OCI-LY7 (cell line): ENCODE measurements at regions not wholly inside any gene's neighbourhood (a gene's known extent, or its start where the extent isn't known, plus 50 kb on each side); places are given as distances from the start of the nearest gene placed in this dataset.

Source experiments
- EZH2phosphoT487 ChIP-seq: fragments of 200-600 bp; sonication (generic); IDR thresholded peaks from 2 replicates; pipeline ENCODE4 v1.6.1; 2018; ENCODE audit warnings: low read depth, borderline replicate concordance, mild to moderate bottlenecking, mixed run types, antibody characterized with exemption, low read length, moderate library complexity, mixed read lengths
- TF ChIP-seq, protein P1 (sequence below): fragments of 200-600 bp; sonication (generic); conservative IDR thresholded peaks from 2 replicates; pipeline ENCODE4 v1.5.1; 2014; ENCODE audit warnings: mild to moderate bottlenecking, antibody characterized with exemption, low read length, moderate library complexity, mixed read lengths

DNA sequence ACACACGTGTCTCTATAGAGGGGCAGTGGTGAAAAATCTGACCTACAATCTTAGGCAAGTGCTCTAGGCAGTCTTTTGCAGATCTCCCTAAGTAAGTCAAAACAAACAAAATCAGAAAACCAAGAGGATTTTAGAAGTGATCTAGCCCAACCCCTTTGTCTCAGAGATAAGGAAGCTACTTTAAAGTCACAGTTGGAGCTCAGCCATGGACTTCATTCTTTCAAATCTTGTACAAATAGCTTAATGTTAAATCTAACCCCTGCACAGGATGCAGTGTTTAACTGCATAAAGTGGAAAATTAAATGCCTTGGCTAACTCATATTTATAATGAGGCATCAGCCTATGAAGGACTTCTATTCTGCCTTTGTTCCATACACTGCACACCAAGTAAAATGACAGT lies 135.1 kb upstream of the RFX3 start:
- TF ChIP-seq, protein P1, sequence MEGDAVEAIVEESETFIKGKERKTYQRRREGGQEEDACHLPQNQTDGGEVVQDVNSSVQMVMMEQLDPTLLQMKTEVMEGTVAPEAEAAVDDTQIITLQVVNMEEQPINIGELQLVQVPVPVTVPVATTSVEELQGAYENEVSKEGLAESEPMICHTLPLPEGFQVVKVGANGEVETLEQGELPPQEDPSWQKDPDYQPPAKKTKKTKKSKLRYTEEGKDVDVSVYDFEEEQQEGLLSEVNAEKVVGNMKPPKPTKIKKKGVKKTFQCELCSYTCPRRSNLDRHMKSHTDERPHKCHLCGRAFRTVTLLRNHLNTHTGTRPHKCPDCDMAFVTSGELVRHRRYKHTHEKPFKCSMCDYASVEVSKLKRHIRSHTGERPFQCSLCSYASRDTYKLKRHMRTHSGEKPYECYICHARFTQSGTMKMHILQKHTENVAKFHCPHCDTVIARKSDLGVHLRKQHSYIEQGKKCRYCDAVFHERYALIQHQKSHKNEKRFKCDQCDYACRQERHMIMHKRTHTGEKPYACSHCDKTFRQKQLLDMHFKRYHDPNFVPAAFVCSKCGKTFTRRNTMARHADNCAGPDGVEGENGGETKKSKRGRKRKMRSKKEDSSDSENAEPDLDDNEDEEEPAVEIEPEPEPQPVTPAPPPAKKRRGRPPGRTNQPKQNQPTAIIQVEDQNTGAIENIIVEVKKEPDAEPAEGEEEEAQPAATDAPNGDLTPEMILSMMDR: no peak
- no peak for TF ChIP-seq EZH2phosphoT487
